Endothelial cell (in vitro differentiated cells): ENCODE measurements at regions not wholly inside any gene's neighbourhood (a gene's known extent, or its start where the extent isn't known, plus 50 kb on each side); places are given as distances from the start of the nearest gene placed in this dataset.

ENCODE experiments used
- DNase-seq: peaks from one replicate; pipeline ENCODE4 v3.0.0; 2021; ENCODE audit warnings: low spot score
- H3K27ac Mint-ChIP-seq: one replicate; pipeline ENCODE4 v1.8.0; 2021; ENCODE audit warnings: mixed read lengths, inconsistent platforms; ENCODE audit not compliant: unreplicated experiment
- H3K27me3 Mint-ChIP-seq: one replicate; pipeline ENCODE4 v1.8.0; 2021; ENCODE audit warnings: mild to moderate bottlenecking, moderate library complexity, mixed read lengths, inconsistent platforms; ENCODE audit not compliant: unreplicated experiment
- H3K36me3 Mint-ChIP-seq: one replicate; pipeline ENCODE4 v1.8.0; 2021; ENCODE audit warnings: mild to moderate bottlenecking, low read depth, mixed read lengths, inconsistent platforms; ENCODE audit not compliant: unreplicated experiment
- H3K4me1 Mint-ChIP-seq: one replicate; pipeline ENCODE4 v1.8.0; 2021; ENCODE audit warnings: mild to moderate bottlenecking, mixed read lengths, inconsistent platforms; ENCODE audit not compliant: unreplicated experiment
- H3K4me3 Mint-ChIP-seq: one replicate; pipeline ENCODE4 v1.8.0; 2021; ENCODE audit warnings: mild to moderate bottlenecking, mixed read lengths, inconsistent platforms; ENCODE audit not compliant: unreplicated experiment
- H3K9me3 Mint-ChIP-seq: one replicate; pipeline ENCODE4 v1.8.0; 2021; ENCODE audit warnings: mixed read lengths, inconsistent platforms; ENCODE audit not compliant: unreplicated experiment
- TF ChIP-seq, protein P1 (sequence below): fragments of 200-600 bp; sonication (generic); IDR thresholded peaks from one replicate; pipeline ENCODE4 v1.5.0; 2021; ENCODE audit warnings: antibody characterized with exemption; ENCODE audit not compliant: unreplicated experiment

DNA sequence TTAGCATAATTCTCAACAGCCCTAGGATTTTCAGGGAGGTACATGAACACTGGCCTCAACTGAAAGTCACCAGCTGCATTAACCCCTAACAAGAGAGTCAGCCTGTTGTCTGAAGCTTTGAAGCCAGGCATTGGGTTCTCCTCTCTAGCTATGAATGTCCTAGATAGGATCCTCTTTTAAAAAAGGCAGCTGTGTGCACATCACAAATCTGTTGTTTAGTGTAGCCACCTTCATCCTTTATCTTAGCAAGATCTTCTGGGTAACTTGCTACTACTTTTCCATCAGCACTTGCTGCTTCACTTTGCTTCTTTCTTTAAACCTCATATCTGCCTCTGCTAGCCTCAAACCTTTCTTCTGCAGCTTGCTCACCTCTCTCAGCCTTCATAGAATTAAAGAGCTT, 1692.1 kb downstream of the EFNB2 start:
- DNase-seq, result no peak
- no peaks in the 10 kb centered on the region for H3K27me3 Mint-ChIP-seq
- no peaks in the 10 kb centered on the region for H3K36me3 Mint-ChIP-seq
- H3K9me3 Mint-ChIP-seq, result no peaks in the 10 kb centered on the region
- no peak overlapping the region for H3K4me3 Mint-ChIP-seq
- H3K4me1 Mint-ChIP-seq, result peaks cover 8% of the 10 kb centered on the region
- TF ChIP-seq, protein P1, sequence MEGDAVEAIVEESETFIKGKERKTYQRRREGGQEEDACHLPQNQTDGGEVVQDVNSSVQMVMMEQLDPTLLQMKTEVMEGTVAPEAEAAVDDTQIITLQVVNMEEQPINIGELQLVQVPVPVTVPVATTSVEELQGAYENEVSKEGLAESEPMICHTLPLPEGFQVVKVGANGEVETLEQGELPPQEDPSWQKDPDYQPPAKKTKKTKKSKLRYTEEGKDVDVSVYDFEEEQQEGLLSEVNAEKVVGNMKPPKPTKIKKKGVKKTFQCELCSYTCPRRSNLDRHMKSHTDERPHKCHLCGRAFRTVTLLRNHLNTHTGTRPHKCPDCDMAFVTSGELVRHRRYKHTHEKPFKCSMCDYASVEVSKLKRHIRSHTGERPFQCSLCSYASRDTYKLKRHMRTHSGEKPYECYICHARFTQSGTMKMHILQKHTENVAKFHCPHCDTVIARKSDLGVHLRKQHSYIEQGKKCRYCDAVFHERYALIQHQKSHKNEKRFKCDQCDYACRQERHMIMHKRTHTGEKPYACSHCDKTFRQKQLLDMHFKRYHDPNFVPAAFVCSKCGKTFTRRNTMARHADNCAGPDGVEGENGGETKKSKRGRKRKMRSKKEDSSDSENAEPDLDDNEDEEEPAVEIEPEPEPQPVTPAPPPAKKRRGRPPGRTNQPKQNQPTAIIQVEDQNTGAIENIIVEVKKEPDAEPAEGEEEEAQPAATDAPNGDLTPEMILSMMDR, result no peak
- no peak overlapping the region for H3K27ac Mint-ChIP-seq

DNA sequence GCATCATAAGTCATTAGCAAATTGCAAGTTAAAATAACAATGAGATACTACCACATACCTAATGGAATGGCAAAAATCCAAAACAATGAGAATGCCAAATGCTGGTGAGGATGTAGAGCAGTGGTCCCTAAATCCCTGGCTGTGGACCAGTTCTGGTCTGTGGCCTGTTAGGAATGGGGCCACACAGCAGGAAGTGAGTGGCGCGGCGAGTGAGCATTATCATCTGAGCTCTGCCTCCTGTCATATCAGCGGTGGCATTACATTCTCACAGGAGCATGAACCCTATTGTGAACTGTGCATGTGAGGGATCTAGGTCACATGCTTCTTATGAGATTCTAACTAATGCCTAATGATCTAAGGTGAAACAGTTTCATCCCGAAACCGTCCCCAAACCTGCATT, 1694.4 kb downstream of the EFNB2 start:
- no peaks in the 10 kb centered on the region for H3K4me1 Mint-ChIP-seq
- DNase-seq, result no peak
- H3K27ac Mint-ChIP-seq, result no peak overlapping the region
- H3K27me3 Mint-ChIP-seq, result no peaks in the 10 kb centered on the region
- H3K4me3 Mint-ChIP-seq, result no peak overlapping the region
- no peaks in the 10 kb centered on the region for H3K9me3 Mint-ChIP-seq
- no peaks in the 10 kb centered on the region for H3K36me3 Mint-ChIP-seq
- TF ChIP-seq, protein P1, result no peak

DNA sequence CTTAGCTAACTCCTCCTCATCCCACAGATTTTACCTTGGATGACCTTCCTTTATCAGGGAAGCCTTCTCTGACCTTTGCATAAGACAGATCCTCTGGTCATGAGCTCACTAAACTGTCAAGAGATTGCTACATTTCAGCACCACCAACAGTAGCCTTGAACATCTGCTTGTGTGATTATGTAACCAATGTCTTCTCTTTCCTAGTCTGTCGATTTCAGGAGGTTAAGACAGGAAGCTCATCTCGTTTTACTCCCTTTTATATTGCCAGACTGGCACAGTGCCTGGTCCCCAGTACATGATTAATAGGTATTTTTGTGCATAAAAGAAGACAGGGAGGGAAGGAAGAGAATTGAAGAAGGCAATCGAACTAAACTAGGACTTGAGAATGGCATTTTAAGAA, 1697.7 kb downstream of the EFNB2 start:
- H3K27ac Mint-ChIP-seq, result no peak overlapping the region
- no peaks in the 10 kb centered on the region for H3K9me3 Mint-ChIP-seq
- TF ChIP-seq, protein P1, result no peak
- H3K36me3 Mint-ChIP-seq, result no peaks in the 10 kb centered on the region
- no peaks in the 10 kb centered on the region for H3K27me3 Mint-ChIP-seq
- no peak overlapping the region for H3K4me3 Mint-ChIP-seq
- DNase-seq, result no peak
- H3K4me1 Mint-ChIP-seq, result no peaks in the 10 kb centered on the region

DNA sequence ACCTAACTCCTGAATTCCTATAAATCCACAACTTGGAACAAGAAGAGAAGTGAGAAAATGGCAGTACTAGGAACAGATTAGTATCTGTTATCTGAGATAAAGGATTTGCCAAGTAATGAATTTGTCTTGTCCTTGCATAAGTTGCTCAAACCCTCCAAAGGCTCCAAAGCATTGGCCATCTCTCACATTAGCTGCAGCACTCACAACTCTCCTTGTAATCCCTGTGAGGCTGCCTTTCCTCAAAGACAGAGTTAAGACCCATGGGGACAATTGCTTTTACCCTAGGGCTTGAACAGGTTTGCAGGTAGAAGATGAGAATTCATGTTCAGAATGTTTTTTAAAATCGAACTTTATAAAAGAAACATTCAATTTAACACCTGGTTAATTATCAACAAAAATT, 1702.2 kb downstream of the EFNB2 start:
- TF ChIP-seq, protein P1, result no peak
- no peak overlapping the region for H3K27ac Mint-ChIP-seq
- H3K9me3 Mint-ChIP-seq, result no peaks in the 10 kb centered on the region
- H3K4me3 Mint-ChIP-seq, result no peak overlapping the region
- no peaks in the 10 kb centered on the region for H3K36me3 Mint-ChIP-seq
- H3K4me1 Mint-ChIP-seq, result peaks cover 3% of the 10 kb centered on the region
- H3K27me3 Mint-ChIP-seq, result no peaks in the 10 kb centered on the region
- DNase-seq, result no peak

DNA sequence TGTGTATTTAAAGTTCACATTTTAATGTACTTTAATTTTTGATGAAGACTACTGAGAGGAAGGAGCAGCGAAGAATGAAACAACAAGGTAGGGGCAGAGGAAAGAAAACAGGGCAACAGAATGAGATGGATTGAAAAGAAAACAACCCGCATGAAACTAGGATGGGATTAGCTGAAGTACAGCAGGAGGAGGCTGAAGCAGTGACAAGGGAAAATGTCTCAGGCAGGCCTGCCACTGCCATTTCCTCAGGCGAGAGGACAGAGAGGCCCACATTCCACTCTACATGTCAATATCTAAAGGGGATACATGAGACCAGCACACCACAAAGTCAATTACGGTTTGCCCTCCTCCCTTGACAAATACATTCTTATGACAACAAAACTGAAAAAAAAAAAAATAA, 1703.2 kb downstream of the EFNB2 start:
- H3K27me3 Mint-ChIP-seq, result no peaks in the 10 kb centered on the region
- DNase-seq, result no peak

More for the DNA sequence above, 1703.2 kb downstream of the EFNB2 start:
- H3K9me3 Mint-ChIP-seq, result no peaks in the 10 kb centered on the region
- TF ChIP-seq, protein P1, result no peak
- no peaks in the 10 kb centered on the region for H3K36me3 Mint-ChIP-seq
- H3K27ac Mint-ChIP-seq, result no peak overlapping the region
- H3K4me1 Mint-ChIP-seq, result peaks cover 3% of the 10 kb centered on the region
- no peak overlapping the region for H3K4me3 Mint-ChIP-seq
